ENCODE measurements at regions not wholly inside any gene's neighbourhood (a gene's known extent, or its start where the extent isn't known, plus 50 kb on each side); places are given as distances from the start of the nearest gene placed in this dataset.

GRCh38 chr2:236748801-236749200 is 179.2 kb downstream of the ACKR3 start:
- no peak for DNase-seq

- DNase-seq: no peak
These were observed 179.7 kb downstream of the ACKR3 start for GRCh38 chr2:236749346-236749745.

GRCh38 chr2:236752096-236752495 is 182.5 kb downstream of the ACKR3 start:
- no peak for DNase-seq

GRCh38 chr2:236753606-236754270 is 184.1 kb downstream of the ACKR3 start:
- no peak for DNase-seq

- DNase-seq: no peak
These were observed 184.8 kb downstream of the ACKR3 start for GRCh38 chr2:236754271-236754944.

- no peak for DNase-seq
These were observed 185.7 kb downstream of the ACKR3 start for GRCh38 chr2:236755278-236755840.

- DNase-seq: no peak
These were observed 188.8 kb downstream of the ACKR3 start for GRCh38 chr2:236758406-236758805.

- no peak for DNase-seq
These were observed 190.6 kb downstream of the ACKR3 start for GRCh38 chr2:236760246-236760645.

- no peak for DNase-seq
These were observed 191.7 kb downstream of the ACKR3 start for GRCh38 chr2:236761358-236761757.

GRCh38 chr2:236762628-236763027 is 193.0 kb downstream of the ACKR3 start:
- no peak for DNase-seq

GRCh38 chr2:236763857-236764256 is 194.2 kb downstream of the ACKR3 start:
- DNase-seq: no peak

GRCh38 chr2:236764716-236765115 is 195.1 kb downstream of the ACKR3 start:
- no peak for DNase-seq

- DNase-seq: no peak
These were observed 195.9 kb downstream of the ACKR3 start for GRCh38 chr2:236765478-236765877.

- DNase-seq: no peak
These were observed 197.2 kb downstream of the ACKR3 start for GRCh38 chr2:236766850-236767249.

GRCh38 chr2:236767941-236768340 is 198.3 kb downstream of the ACKR3 start:
- no peak for DNase-seq

GRCh38 chr2:236768393-236769140 is 198.9 kb downstream of the ACKR3 start:
- no peak for DNase-seq

- DNase-seq: no peak
These were observed 200.5 kb downstream of the ACKR3 start for GRCh38 chr2:236769981-236770671.

- no peak for DNase-seq
These were observed 202.7 kb downstream of the ACKR3 start for GRCh38 chr2:236772220-236772837.

GRCh38 chr2:236773206-236773605 is 203.6 kb downstream of the ACKR3 start:
- no peak for DNase-seq

GRCh38 chr2:236774171-236774570 is 204.5 kb downstream of the ACKR3 start:
- DNase-seq: no peak

GRCh38 chr2:236775511-236775910 is 205.9 kb downstream of the ACKR3 start:
- no peak for DNase-seq

- no peak for DNase-seq
These were observed 206.6 kb downstream of the ACKR3 start for GRCh38 chr2:236776206-236776605.

All from activated CD8-positive, alpha-beta memory T cell treated with anti-CD3 and anti-CD28 coated beads, Interleukin-2, amount 50 U/mL, for 4 hours (primary cell).